OCI-LY3 (cell line): ENCODE measurements at regions not wholly inside any gene's neighbourhood (a gene's known extent, or its start where the extent isn't known, plus 50 kb on each side); places are given as distances from the start of the nearest gene placed in this dataset.

ENCODE experiments used
- EZH2phosphoT487 ChIP-seq: fragments of 200-600 bp; shearing (Covaris generic); IDR thresholded peaks from 2 replicates; pipeline ENCODE4 v1.6.1; 2018; ENCODE audit warnings: antibody characterized with exemption, mixed run types, low read depth
- TF ChIP-seq, protein P1 (sequence below): fragments of 200-600, 300-600 bp; sonication (generic); IDR thresholded peaks from 2 replicates; pipeline ENCODE4 v1.5.1; 2014; ENCODE audit warnings: antibody characterized with exemption, low read length, low read depth

DNA sequence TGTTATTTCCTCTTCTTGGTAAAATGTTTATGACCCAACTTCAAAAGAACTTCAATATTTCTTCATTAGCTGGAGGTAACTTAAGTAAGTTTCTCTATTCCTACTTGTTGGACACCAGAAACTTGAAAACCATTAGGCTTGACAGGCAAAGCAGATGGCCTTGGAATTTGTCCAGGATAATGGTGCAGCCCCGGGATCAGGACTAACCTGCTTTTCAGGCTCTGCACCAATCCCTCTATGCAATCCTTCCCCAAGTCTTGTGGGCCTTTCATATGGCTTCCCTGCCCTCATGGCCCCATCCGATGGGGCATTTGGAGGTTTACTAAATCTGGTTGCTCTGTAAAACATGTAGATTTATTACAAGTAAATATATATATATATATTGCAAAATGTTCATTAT, 68.5 kb downstream of the SPINK2 start:
- TF ChIP-seq, protein P1, sequence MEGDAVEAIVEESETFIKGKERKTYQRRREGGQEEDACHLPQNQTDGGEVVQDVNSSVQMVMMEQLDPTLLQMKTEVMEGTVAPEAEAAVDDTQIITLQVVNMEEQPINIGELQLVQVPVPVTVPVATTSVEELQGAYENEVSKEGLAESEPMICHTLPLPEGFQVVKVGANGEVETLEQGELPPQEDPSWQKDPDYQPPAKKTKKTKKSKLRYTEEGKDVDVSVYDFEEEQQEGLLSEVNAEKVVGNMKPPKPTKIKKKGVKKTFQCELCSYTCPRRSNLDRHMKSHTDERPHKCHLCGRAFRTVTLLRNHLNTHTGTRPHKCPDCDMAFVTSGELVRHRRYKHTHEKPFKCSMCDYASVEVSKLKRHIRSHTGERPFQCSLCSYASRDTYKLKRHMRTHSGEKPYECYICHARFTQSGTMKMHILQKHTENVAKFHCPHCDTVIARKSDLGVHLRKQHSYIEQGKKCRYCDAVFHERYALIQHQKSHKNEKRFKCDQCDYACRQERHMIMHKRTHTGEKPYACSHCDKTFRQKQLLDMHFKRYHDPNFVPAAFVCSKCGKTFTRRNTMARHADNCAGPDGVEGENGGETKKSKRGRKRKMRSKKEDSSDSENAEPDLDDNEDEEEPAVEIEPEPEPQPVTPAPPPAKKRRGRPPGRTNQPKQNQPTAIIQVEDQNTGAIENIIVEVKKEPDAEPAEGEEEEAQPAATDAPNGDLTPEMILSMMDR = no peak
- no peak for TF ChIP-seq EZH2phosphoT487
